ENCODE measurements at regions not wholly inside any gene's neighbourhood (a gene's known extent, or its start where the extent isn't known, plus 50 kb on each side); places are given as distances from the start of the nearest gene placed in this dataset.

DNA sequence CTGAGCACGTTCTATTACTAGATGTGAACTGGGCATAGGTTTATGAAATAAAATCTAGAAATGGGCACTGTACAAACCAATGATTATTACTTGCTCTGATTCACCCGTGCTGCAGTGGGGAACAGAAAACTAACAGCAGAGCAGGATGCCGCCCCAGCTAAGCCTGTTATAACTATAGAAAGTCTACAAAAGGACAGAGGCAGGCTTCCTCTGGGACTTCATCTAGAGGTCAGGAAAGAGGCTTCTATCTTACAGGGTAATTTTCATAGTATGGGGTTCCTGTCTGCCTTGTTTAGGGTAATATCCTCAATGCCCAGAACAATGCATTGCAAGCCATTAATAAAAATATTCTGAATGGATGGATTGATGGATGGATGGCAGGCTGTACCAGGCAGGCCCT, 177.0 kb upstream of the TBL1XR1 start:
- TF ChIP-seq EZH2 (IDR thresholded peaks at IDR 0.05; ENCODE audit: borderline replicate concordance, insufficient read depth, low read depth, low read length, poor library complexity, severe bottlenecking) (no peak), CTCF (IDR thresholded peaks at IDR 0.05) (no peak)
